ENCODE measurements at regions not wholly inside any gene's neighbourhood (a gene's known extent, or its start where the extent isn't known, plus 50 kb on each side); places are given as distances from the start of the nearest gene placed in this dataset.

GRCh38 chr2:76633276-76633921 is 888.8 kb downstream of the LRRTM4 start (continued):
- TF ChIP-seq, protein P1, sequence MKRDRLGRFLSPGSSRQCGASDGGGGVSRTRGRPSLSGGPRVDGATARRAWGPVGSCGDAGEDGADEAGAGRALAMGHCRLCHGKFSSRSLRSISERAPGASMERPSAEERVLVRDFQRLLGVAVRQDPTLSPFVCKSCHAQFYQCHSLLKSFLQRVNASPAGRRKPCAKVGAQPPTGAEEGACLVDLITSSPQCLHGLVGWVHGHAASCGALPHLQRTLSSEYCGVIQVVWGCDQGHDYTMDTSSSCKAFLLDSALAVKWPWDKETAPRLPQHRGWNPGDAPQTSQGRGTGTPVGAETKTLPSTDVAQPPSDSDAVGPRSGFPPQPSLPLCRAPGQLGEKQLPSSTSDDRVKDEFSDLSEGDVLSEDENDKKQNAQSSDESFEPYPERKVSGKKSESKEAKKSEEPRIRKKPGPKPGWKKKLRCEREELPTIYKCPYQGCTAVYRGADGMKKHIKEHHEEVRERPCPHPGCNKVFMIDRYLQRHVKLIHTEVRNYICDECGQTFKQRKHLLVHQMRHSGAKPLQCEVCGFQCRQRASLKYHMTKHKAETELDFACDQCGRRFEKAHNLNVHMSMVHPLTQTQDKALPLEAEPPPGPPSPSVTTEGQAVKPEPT (CRISPR knock-in tag; IDR thresholded peaks at IDR 0.05; ENCODE audit: low read depth) = no peak
- TF ChIP-seq HNRNPK (IDR thresholded peaks at IDR 0.05; ENCODE audit: low read depth, low read length, poor library complexity, severe bottlenecking) (no peak), CERS6 (CRISPR knock-in tag; IDR thresholded peaks at IDR 0.05) (no peak), ZNF3 (CRISPR knock-in tag; IDR thresholded peaks at IDR 0.05) (no peak), CC2D1A (CRISPR knock-in tag; IDR thresholded peaks at IDR 0.05) (no peak)
- TF ChIP-seq, protein P2, sequence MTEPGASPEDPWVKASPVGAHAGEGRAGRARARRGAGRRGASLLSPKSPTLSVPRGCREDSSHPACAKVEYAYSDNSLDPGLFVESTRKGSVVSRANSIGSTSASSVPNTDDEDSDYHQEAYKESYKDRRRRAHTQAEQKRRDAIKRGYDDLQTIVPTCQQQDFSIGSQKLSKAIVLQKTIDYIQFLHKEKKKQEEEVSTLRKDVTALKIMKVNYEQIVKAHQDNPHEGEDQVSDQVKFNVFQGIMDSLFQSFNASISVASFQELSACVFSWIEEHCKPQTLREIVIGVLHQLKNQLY (CRISPR knock-in tag; IDR thresholded peaks at IDR 0.05) = no peak

DNA sequence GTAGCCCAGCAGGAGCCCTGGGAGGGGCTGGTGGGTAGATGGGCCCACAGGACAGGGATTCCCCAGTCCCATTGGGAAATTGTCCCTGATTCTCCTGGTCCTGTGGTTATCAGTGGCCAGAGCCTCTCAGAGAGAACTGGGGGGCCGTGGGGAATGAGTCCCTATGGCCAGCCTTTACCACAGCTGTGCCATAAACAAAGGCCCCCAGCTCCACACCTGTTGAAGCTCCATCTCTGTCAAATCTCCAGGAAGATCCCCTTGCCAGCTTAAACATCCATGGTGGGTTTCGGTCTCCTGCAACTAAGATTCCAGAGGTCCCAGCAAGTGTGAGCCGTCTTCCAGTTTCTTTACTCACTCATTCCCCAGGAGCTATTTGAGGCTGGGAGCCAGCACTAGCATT is 897.1 kb downstream of the LRRTM4 start:
- no peaks in the 10 kb centered on the region for H3K36me3 ChIP-seq (replicated peaks in 1 of 2; ENCODE audit: control insufficient read depth in 1 of 2, insufficient read depth in 2 of 2, low read length in 2 of 2)
- H2AFZ ChIP-seq (ENCODE audit: low read length) = no peak overlapping the region
- no peaks in the 10 kb centered on the region for H4K20me1 ChIP-seq (ENCODE audit: insufficient read depth, low read length)
- in situ Hi-C loops (cut with HindIII; ENCODE audit: extremely low pct_ligation_motif_present, low pct_unique_long_range_greater_than_20kb) = no loop called here
- H3K4me1 ChIP-seq (ENCODE audit: insufficient read depth, low read length) = no peaks in the 10 kb centered on the region
- no peak overlapping the region for H3K4me3 ChIP-seq (replicated peaks in 1 of 3; ENCODE audit: insufficient read depth in 1 of 3, low read depth in 2 of 3, low read length in 3 of 3)
- no peak for ATAC-seq
- TF ChIP-seq CREM (IDR thresholded peaks at IDR 0.05) (no peak), CREM (CRISPR knock-in tag; IDR thresholded peaks at IDR 0.05) (no peak), SMC3 (IDR thresholded peaks at IDR 0.05; ENCODE audit: low read length) (no peak), ZNF660 (CRISPR knock-in tag; IDR thresholded peaks at IDR 0.05; ENCODE audit: borderline replicate concordance, low read depth) (no peak), ZNF382 (CRISPR knock-in tag; IDR thresholded peaks at IDR 0.05; ENCODE audit: borderline replicate concordance) (no peak), FOXC1 (CRISPR knock-in tag; IDR thresholded peaks at IDR 0.05; ENCODE audit: borderline replicate concordance) (no peak)
- TF ChIP-seq, protein P3, sequence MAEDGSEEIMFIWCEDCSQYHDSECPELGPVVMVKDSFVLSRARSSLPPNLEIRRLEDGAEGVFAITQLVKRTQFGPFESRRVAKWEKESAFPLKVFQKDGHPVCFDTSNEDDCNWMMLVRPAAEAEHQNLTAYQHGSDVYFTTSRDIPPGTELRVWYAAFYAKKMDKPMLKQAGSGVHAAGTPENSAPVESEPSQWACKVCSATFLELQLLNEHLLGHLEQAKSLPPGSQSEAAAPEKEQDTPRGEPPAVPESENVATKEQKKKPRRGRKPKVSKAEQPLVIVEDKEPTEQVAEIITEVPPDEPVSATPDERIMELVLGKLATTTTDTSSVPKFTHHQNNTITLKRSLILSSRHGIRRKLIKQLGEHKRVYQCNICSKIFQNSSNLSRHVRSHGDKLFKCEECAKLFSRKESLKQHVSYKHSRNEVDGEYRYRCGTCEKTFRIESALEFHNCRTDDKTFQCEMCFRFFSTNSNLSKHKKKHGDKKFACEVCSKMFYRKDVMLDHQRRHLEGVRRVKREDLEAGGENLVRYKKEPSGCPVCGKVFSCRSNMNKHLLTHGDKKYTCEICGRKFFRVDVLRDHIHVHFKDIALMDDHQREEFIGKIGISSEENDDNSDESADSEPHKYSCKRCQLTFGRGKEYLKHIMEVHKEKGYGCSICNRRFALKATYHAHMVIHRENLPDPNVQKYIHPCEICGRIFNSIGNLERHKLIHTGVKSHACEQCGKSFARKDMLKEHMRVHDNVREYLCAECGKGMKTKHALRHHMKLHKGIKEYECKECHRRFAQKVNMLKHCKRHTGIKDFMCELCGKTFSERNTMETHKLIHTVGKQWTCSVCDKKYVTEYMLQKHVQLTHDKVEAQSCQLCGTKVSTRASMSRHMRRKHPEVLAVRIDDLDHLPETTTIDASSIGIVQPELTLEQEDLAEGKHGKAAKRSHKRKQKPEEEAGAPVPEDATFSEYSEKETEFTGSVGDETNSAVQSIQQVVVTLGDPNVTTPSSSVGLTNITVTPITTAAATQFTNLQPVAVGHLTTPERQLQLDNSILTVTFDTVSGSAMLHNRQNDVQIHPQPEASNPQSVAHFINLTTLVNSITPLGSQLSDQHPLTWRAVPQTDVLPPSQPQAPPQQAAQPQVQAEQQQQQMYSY (CRISPR knock-in tag; IDR thresholded peaks at IDR 0.05) = no peak
- no peak overlapping the region for H3K27ac ChIP-seq (ENCODE audit: extremely low read length, insufficient read depth, low read length)
- DNase-seq (ENCODE audit: low spot score) = no peak
- intact Hi-C loops (cut with micrococcal nuclease; ENCODE audit: unreplicated experiment) = no loop called here
- no peak for FAIRE-seq
- H3K9me3 ChIP-seq (ENCODE audit: low read length) = no peaks in the 10 kb centered on the region
- H3K27me3 ChIP-seq (ENCODE audit: control insufficient read depth in 1 of 2, insufficient read depth in 2 of 2, low read length in 2 of 2) = no peaks in the 10 kb centered on the region
- 17% methylated on average over 2 of the region's 3 CpGs for WGBS (ENCODE audit: low lambda C conversion rate)
- ChIA-PET POLR2A (no interaction called here), CTCF (ENCODE audit: low intra/inter-chr PET ratio, low total read pairs) (no interaction called here)
- no peak overlapping the region for H3K9ac ChIP-seq (ENCODE audit: insufficient read depth, low read depth, low read length)
- no TSS peak for BruUV-seq (replicated peaks)
- H3K79me2 ChIP-seq (ENCODE audit: insufficient read depth, low read length) = no peaks in the 10 kb centered on the region
- H3K4me2 ChIP-seq (ENCODE audit: low read depth, low read length) = no peak overlapping the region
